Omental fat pad (tissue), 3 donors: ENCODE measurements at regions not wholly inside any gene's neighbourhood (a gene's known extent, or its start where the extent isn't known, plus 50 kb on each side); places are given as distances from the start of the nearest gene placed in this dataset.

ENCODE experiments used
- ATAC-seq: fragments of 150-250 bp; one replicate; pipeline ENCODE4 v1.9.1; 2016; ENCODE audit warnings: mild to moderate bottlenecking, moderate library complexity; ENCODE audit not compliant: low FRiP score
- DNase-seq: peaks from one replicate; pipeline ENCODE4 v3.0.0-alpha.2; 2019; ENCODE audit warnings: low spot score
- TF ChIP-seq, protein P1 (sequence below), 3 donors: fragments of 450-650 bp; IDR thresholded peaks; one replicate each; pipeline ENCODE4 v1.5.1; 2016 to 2017; ENCODE audit warnings: antibody characterized with exemption in 3 of 3, mild to moderate bottlenecking in 3 of 3, moderate library complexity in 2 of 3

GRCh38 chr16:65832679-65833078 lies 533.8 kb upstream of the CDH5 start:
- TF ChIP-seq, protein P1, sequence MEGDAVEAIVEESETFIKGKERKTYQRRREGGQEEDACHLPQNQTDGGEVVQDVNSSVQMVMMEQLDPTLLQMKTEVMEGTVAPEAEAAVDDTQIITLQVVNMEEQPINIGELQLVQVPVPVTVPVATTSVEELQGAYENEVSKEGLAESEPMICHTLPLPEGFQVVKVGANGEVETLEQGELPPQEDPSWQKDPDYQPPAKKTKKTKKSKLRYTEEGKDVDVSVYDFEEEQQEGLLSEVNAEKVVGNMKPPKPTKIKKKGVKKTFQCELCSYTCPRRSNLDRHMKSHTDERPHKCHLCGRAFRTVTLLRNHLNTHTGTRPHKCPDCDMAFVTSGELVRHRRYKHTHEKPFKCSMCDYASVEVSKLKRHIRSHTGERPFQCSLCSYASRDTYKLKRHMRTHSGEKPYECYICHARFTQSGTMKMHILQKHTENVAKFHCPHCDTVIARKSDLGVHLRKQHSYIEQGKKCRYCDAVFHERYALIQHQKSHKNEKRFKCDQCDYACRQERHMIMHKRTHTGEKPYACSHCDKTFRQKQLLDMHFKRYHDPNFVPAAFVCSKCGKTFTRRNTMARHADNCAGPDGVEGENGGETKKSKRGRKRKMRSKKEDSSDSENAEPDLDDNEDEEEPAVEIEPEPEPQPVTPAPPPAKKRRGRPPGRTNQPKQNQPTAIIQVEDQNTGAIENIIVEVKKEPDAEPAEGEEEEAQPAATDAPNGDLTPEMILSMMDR (IDR thresholded peaks at IDR 0.05) = no peak
- no peak for DNase-seq
- ATAC-seq = no peak

DNA sequence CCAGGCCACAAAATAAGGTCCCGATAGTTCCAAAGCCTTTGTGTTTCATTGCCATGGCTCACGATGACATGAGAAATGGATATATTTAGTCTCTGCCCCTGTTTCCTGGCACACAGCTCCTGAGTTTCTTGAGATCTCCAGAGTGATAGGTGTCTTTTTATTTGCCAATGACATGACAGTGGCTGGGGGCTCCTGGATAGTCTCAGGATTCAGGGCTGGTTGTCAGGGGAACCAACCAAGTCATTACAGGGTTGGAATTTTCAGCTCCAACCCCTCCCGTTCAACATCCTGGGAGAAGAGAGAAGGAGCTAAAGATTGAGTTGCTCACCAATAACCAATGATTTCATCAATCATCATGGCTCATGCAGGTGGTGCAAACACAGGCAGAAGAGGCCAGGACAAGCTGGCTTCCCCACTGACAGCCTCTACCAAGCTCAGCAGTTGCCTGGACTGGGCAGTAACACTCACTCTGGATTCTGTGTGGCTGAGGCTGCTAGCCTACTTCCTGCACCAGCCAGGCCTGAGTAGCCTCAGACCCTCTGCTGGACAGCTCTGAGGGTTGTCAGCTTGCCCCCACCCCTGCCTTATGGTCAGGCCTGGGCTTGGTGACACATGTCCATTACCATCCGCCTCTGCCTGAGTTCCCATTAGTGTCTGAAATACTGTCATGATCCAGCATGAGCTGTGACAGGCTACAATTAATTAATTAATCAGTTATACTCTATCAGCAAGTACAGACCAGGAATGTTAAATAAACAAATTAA lies 534.4 kb upstream of the CDH5 start:
- ATAC-seq (no peak), DNase-seq (no peak)
- TF ChIP-seq, protein P1 (IDR thresholded peaks at IDR 0.05) = no peak

DNA sequence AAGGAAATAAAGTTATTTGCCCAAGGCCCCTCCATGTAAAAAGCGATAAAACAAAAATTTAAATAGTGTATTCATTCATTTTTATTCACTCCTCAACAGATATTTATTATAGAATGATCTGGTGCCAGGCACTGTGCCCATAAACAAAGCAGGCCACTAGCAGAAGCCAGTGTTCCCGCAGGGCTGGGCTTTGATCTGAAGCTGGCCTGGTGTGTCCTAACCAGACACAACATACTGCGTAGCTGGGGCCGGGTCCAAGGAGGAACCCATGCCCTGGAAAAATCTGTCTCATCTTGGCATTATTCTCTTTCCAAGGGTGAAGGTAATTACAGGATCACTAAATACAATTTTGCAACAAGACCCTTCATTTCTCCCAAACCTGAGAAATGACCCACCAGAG lies 537.4 kb upstream of the CDH5 start:
- ATAC-seq = no peak
- no peak for DNase-seq
- TF ChIP-seq, protein P1 (IDR thresholded peaks at IDR 0.05) = no peak

- DNase-seq (no peak), ATAC-seq (no peak)
- TF ChIP-seq, protein P1 (IDR thresholded peaks at IDR 0.05) = no peak
Measured at GRCh38 chr16:65828296-65828695, 538.2 kb upstream of the CDH5 start.

DNA sequence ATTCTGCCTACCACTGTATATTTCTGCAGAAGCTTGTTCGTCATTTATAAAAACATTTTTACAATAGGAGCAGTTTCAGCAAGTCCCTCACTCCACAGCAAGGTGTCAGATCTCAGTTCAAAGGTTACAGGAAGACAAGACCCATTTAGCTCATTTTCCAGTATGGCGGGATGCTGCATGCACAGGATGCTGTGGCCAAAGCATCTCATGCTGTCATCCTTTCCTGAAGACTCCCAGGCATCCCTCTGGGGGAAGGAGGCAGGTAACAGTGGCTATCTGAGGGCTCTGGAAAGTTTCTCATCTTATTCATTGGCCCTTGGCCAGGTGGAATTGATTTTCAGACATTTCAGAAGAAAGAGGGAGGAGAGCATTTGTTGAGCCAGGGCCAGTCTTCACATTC lies 539.3 kb upstream of the CDH5 start:
- TF ChIP-seq, protein P1 (IDR thresholded peaks at IDR 0.05) = no peak
- DNase-seq (no peak), ATAC-seq (no peak)

DNA sequence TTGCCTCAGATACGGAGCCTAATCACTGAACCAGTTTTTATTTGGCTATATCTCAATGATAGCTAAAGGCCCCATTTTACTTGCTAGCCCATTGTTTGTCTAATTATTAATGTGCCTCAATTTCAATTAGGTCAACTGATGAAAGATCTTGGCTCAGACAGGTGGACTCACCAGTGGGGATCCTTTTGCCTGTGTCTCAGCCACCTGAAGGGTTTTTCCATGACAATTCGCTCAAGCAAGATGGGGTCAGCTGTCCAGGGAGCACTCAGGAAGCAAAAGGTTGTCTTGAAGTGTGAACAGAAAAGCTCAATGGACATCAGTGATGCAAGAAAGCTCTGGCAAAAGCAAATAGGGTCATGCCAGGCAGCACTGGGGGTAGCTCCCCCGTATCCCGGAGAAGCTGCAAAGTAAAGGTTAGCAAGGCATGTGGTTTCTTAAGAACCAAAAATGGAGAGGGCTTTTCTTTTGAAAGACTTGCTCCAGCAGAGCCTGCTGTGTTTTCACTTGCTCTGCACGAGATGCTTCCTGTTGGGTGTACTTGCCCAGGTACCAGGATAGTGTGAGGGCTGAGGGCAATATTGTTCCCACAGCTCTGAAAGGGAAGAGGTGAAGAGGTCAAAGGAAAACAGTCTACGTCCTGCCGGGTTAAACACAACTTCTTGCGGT lies 541.2 kb upstream of the CDH5 start:
- ATAC-seq = no peak
- TF ChIP-seq, protein P1 (IDR thresholded peaks at IDR 0.05) = no peak
- DNase-seq = no peak

- DNase-seq (no peak), ATAC-seq (no peak)
- TF ChIP-seq, protein P1 (IDR thresholded peaks at IDR 0.05) = no peak
Measured at GRCh38 chr16:65822148-65822547, 544.3 kb upstream of the CDH5 start.
